ENCODE measurements at regions not wholly inside any gene's neighbourhood (a gene's known extent, or its start where the extent isn't known, plus 50 kb on each side); places are given as distances from the start of the nearest gene placed in this dataset.

DNA sequence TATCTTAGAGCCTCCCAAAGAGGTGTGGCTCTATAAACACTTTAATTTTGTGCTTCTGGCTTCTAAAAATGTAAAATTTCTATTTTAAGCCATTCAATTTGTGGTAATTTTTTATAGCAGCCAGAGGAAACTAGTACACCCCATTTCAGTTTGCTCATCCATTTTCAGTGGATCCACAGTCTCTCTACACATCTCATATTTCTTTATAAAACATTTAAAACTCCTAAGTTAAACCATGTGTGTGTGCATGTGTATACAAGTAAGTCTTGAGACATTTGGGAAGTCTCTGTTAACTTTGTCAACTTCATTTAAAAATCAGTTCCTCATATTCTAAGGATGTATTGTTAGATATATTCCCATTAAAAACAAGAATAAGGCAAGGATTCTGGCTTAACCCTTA, 273.2 kb downstream of the IL15 start:
- TF ChIP-seq, protein P1, sequence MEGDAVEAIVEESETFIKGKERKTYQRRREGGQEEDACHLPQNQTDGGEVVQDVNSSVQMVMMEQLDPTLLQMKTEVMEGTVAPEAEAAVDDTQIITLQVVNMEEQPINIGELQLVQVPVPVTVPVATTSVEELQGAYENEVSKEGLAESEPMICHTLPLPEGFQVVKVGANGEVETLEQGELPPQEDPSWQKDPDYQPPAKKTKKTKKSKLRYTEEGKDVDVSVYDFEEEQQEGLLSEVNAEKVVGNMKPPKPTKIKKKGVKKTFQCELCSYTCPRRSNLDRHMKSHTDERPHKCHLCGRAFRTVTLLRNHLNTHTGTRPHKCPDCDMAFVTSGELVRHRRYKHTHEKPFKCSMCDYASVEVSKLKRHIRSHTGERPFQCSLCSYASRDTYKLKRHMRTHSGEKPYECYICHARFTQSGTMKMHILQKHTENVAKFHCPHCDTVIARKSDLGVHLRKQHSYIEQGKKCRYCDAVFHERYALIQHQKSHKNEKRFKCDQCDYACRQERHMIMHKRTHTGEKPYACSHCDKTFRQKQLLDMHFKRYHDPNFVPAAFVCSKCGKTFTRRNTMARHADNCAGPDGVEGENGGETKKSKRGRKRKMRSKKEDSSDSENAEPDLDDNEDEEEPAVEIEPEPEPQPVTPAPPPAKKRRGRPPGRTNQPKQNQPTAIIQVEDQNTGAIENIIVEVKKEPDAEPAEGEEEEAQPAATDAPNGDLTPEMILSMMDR (conservative IDR thresholded peaks at IDR 0.05; ENCODE audit: low read depth, low read length) = no peak
- TF ChIP-seq, protein P2, sequence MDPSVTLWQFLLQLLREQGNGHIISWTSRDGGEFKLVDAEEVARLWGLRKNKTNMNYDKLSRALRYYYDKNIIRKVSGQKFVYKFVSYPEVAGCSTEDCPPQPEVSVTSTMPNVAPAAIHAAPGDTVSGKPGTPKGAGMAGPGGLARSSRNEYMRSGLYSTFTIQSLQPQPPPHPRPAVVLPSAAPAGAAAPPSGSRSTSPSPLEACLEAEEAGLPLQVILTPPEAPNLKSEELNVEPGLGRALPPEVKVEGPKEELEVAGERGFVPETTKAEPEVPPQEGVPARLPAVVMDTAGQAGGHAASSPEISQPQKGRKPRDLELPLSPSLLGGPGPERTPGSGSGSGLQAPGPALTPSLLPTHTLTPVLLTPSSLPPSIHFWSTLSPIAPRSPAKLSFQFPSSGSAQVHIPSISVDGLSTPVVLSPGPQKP (IDR thresholded peaks at IDR 0.05; ENCODE audit: borderline replicate concordance, low read depth, low read length) = no peak
- TF ChIP-seq POLR2A (IDR thresholded peaks at IDR 0.05; ENCODE audit: low read depth, low read length) = no peak
- no peak for TF ChIP-seq MXI1 (IDR thresholded peaks at IDR 0.05; ENCODE audit: borderline replicate concordance, low read depth, low read length)
- TF ChIP-seq CEBPB (IDR thresholded peaks at IDR 0.05; ENCODE audit: low read depth, low read length) = no peak

Data from IMR-90 (cell line).